ENCODE measurements at regions not wholly inside any gene's neighbourhood (a gene's known extent, or its start where the extent isn't known, plus 50 kb on each side); places are given as distances from the start of the nearest gene placed in this dataset.
"Not testable (repeated sequence)": the region's sequence is repeated elsewhere in the genome, so short reads cannot be mapped to it uniquely, and the experiment has no call there.

DNA sequence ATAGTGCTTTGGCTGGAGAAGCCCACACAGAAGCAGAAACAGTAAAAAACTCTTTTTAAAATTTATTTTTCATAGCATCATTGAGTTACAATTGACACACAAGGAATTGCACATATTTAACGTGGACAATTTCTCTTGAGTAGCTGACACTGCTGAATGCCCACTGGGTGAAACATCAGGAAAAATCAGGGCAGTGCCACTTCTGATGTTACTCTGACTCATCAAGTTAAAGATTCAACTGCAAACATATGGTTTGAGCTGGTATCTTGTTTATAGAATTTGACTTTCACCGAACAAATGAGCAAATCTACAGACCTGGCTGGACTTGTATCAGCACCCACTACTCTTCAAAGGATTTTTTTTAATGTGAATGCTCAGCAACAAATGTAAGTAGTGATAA is 66.3 kb upstream of the CTSV start:
- TF ChIP-seq, protein P1, sequence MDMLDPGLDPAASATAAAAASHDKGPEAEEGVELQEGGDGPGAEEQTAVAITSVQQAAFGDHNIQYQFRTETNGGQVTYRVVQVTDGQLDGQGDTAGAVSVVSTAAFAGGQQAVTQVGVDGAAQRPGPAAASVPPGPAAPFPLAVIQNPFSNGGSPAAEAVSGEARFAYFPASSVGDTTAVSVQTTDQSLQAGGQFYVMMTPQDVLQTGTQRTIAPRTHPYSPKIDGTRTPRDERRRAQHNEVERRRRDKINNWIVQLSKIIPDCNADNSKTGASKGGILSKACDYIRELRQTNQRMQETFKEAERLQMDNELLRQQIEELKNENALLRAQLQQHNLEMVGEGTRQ (CRISPR knock-in tag; IDR thresholded peaks at IDR 0.05): not testable (repeated sequence)
- TF ChIP-seq, protein P2, sequence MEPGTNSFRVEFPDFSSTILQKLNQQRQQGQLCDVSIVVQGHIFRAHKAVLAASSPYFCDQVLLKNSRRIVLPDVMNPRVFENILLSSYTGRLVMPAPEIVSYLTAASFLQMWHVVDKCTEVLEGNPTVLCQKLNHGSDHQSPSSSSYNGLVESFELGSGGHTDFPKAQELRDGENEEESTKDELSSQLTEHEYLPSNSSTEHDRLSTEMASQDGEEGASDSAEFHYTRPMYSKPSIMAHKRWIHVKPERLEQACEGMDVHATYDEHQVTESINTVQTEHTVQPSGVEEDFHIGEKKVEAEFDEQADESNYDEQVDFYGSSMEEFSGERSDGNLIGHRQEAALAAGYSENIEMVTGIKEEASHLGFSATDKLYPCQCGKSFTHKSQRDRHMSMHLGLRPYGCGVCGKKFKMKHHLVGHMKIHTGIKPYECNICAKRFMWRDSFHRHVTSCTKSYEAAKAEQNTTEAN (CRISPR knock-in tag; IDR thresholded peaks at IDR 0.05): not testable (repeated sequence)
- TF ChIP-seq, protein P3, sequence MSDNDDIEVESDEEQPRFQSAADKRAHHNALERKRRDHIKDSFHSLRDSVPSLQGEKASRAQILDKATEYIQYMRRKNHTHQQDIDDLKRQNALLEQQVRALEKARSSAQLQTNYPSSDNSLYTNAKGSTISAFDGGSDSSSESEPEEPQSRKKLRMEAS (CRISPR knock-in tag; IDR thresholded peaks at IDR 0.05): not testable (repeated sequence)
- TF ChIP-seq, protein P4, sequence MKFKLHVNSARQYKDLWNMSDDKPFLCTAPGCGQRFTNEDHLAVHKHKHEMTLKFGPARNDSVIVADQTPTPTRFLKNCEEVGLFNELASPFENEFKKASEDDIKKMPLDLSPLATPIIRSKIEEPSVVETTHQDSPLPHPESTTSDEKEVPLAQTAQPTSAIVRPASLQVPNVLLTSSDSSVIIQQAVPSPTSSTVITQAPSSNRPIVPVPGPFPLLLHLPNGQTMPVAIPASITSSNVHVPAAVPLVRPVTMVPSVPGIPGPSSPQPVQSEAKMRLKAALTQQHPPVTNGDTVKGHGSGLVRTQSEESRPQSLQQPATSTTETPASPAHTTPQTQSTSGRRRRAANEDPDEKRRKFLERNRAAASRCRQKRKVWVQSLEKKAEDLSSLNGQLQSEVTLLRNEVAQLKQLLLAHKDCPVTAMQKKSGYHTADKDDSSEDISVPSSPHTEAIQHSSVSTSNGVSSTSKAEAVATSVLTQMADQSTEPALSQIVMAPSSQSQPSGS (CRISPR knock-in tag; IDR thresholded peaks at IDR 0.05; ENCODE audit: borderline replicate concordance, low read depth): not testable (repeated sequence)
- not testable (repeated sequence) for TF ChIP-seq ZNF121 (CRISPR knock-in tag; IDR thresholded peaks at IDR 0.05); ZBTB21 (CRISPR knock-in tag; IDR thresholded peaks at IDR 0.05; ENCODE audit: borderline replicate concordance)
- TF ChIP-seq, protein P5, sequence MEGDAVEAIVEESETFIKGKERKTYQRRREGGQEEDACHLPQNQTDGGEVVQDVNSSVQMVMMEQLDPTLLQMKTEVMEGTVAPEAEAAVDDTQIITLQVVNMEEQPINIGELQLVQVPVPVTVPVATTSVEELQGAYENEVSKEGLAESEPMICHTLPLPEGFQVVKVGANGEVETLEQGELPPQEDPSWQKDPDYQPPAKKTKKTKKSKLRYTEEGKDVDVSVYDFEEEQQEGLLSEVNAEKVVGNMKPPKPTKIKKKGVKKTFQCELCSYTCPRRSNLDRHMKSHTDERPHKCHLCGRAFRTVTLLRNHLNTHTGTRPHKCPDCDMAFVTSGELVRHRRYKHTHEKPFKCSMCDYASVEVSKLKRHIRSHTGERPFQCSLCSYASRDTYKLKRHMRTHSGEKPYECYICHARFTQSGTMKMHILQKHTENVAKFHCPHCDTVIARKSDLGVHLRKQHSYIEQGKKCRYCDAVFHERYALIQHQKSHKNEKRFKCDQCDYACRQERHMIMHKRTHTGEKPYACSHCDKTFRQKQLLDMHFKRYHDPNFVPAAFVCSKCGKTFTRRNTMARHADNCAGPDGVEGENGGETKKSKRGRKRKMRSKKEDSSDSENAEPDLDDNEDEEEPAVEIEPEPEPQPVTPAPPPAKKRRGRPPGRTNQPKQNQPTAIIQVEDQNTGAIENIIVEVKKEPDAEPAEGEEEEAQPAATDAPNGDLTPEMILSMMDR (IDR thresholded peaks at IDR 0.05): not testable (repeated sequence)

Data from WTC11 (cell line).